Ovary (tissue), 3 donors: ENCODE measurements at regions not wholly inside any gene's neighbourhood (a gene's known extent, or its start where the extent isn't known, plus 50 kb on each side); places are given as distances from the start of the nearest gene placed in this dataset.

Experiments used
- EP300 ChIP-seq: sonication (generic); formaldehyde crosslinking; IDR thresholded peaks from one replicate; pipeline ENCODE4 v1.6.1; 2017; ENCODE audit warnings: antibody characterized with exemption
- TF ChIP-seq, protein P1 (sequence below), 3 donors: fragments of 450-650 bp in 2 of 3; fragments of 200-600 bp in 1 of 3; IDR thresholded peaks; one replicate each; pipeline versions ENCODE4 v1.5.1 to v1.8.0; 2016 to 2022; ENCODE audit warnings: antibody characterized with exemption in 3 of 3, mild to moderate bottlenecking in 1 of 3
- donor health status: DM: no; HTN: no; CAD: no.

DNA sequence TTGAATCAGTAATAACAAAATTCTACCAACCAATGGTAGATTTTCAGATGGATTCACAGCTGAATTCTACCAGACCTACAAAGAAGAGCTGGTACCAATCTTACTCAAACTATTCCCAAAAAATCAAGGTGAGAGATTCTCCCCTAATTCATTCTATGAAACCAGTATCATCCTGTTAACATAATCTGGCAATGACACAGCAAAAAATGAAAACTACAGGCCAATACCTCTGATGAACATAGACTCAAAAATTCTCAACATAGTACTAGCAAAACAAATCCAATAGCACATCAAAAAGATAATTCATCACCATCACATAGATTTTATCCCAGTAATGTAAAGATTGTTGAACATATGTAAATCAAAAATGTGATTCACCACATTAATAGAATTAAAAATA is 234.4 kb upstream of the KIF2B start:
- TF ChIP-seq, protein P1, sequence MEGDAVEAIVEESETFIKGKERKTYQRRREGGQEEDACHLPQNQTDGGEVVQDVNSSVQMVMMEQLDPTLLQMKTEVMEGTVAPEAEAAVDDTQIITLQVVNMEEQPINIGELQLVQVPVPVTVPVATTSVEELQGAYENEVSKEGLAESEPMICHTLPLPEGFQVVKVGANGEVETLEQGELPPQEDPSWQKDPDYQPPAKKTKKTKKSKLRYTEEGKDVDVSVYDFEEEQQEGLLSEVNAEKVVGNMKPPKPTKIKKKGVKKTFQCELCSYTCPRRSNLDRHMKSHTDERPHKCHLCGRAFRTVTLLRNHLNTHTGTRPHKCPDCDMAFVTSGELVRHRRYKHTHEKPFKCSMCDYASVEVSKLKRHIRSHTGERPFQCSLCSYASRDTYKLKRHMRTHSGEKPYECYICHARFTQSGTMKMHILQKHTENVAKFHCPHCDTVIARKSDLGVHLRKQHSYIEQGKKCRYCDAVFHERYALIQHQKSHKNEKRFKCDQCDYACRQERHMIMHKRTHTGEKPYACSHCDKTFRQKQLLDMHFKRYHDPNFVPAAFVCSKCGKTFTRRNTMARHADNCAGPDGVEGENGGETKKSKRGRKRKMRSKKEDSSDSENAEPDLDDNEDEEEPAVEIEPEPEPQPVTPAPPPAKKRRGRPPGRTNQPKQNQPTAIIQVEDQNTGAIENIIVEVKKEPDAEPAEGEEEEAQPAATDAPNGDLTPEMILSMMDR (IDR thresholded peaks at IDR 0.05), result no peak
- TF ChIP-seq EP300, result no peak
